IPS DF 19.7 (cell line): ENCODE measurements at regions not wholly inside any gene's neighbourhood (a gene's known extent, or its start where the extent isn't known, plus 50 kb on each side); places are given as distances from the start of the nearest gene placed in this dataset.

ENCODE experiments used
- DNase-seq: peaks from one replicate; pipeline ENCODE4 v3.0.0-alpha.2; 2013; ENCODE audit warnings: low read depth, low spot score

GRCh38 chr10:78766603-78767002 lies 302.2 kb upstream of the ZMIZ1 start:
- no peak for DNase-seq

- no peak for DNase-seq
These were observed 300.5 kb upstream of the ZMIZ1 start for GRCh38 chr10:78768041-78768835.

- no peak for DNase-seq
These were observed 299.9 kb upstream of the ZMIZ1 start for GRCh38 chr10:78768876-78769275.

GRCh38 chr10:78769526-78769925 lies 299.2 kb upstream of the ZMIZ1 start:
- DNase-seq, result no peak

- DNase-seq, result no peak
These were observed 298.3 kb upstream of the ZMIZ1 start for GRCh38 chr10:78770167-78771090.

GRCh38 chr10:78771260-78771659 lies 297.5 kb upstream of the ZMIZ1 start:
- DNase-seq, result no peak

- DNase-seq, result no peak
These were observed 296.8 kb upstream of the ZMIZ1 start for GRCh38 chr10:78771808-78772455.

- DNase-seq, result no peak
These were observed 296.3 kb upstream of the ZMIZ1 start for GRCh38 chr10:78772486-78772885.

GRCh38 chr10:78772986-78773530 lies 295.7 kb upstream of the ZMIZ1 start:
- no peak for DNase-seq

- DNase-seq, result no peak
These were observed 294.2 kb upstream of the ZMIZ1 start for GRCh38 chr10:78774614-78774998.

GRCh38 chr10:78774999-78775711 lies 293.6 kb upstream of the ZMIZ1 start:
- DNase-seq, result no peak

- no peak for DNase-seq
These were observed 292.9 kb upstream of the ZMIZ1 start for GRCh38 chr10:78775891-78776290.

- DNase-seq, result no peak
These were observed 292.0 kb upstream of the ZMIZ1 start for GRCh38 chr10:78776756-78777155.

GRCh38 chr10:78777466-78777865 lies 291.3 kb upstream of the ZMIZ1 start:
- DNase-seq, result no peak

- DNase-seq, result no peak
These were observed 290.9 kb upstream of the ZMIZ1 start for GRCh38 chr10:78777867-78778266.

GRCh38 chr10:78778444-78779338 lies 290.1 kb upstream of the ZMIZ1 start:
- no peak for DNase-seq

- DNase-seq, result no peak
These were observed 289.3 kb upstream of the ZMIZ1 start for GRCh38 chr10:78779339-78779955.

GRCh38 chr10:78780551-78780961 lies 288.2 kb upstream of the ZMIZ1 start:
- no peak for DNase-seq

GRCh38 chr10:78781251-78781913 lies 287.4 kb upstream of the ZMIZ1 start:
- no peak for DNase-seq
